ENCODE measurements at regions not wholly inside any gene's neighbourhood (a gene's known extent, or its start where the extent isn't known, plus 50 kb on each side); places are given as distances from the start of the nearest gene placed in this dataset.

- 100% methylated on average over 1 of the region's 2 CpGs for WGBS (ENCODE audit: insufficient coverage)
- POLR2A ChIA-PET: no interaction called here
- CTCF ChIA-PET: no interaction called here
Measured at GRCh38 chr2:156175946-156176345, 156.6 kb downstream of the NR4A2 start.

GRCh38 chr2:156170929-156171328, 161.6 kb downstream of the NR4A2 start:
- no peak for DNase-seq
- Histone ChIP-seq H3K27me3 (replicated peaks in 2 of 5; ENCODE audit: control insufficient read depth in 4 of 5, insufficient read depth in 5 of 5, low read length in 4 of 5) (peaks cover 0 to 4% (median 0%) of the 10 kb centered on the region in 5 experiments), H3K27ac (ENCODE audit: insufficient read depth in 1 of 2, low read depth in 1 of 2, low read length in 2 of 2, poor library complexity in 1 of 2, severe bottlenecking in 2 of 2) (no peak overlapping the region), H3K36me3 (ENCODE audit: control insufficient read depth in 4 of 4, insufficient read depth in 4 of 4, low read length in 3 of 4) (no peaks in the 10 kb centered on the region), H3K4me3 (ENCODE audit: control insufficient read depth in 1 of 7, extremely low read depth in 1 of 7, insufficient read depth in 4 of 7, low read depth in 2 of 7, low read length in 6 of 7) (no peak overlapping the region), H3K9me3 (ENCODE audit: control extremely low read depth in 1 of 5, control insufficient read depth in 4 of 5, insufficient read depth in 2 of 5, low read depth in 1 of 5, low read length in 4 of 5) (peaks cover 0 to 5% (median 0%) of the 10 kb centered on the region in 5 experiments), H3K4me1 (ENCODE audit: control extremely low read depth in 1 of 4, control insufficient read depth in 4 of 4, insufficient read depth in 4 of 4, low read length in 3 of 4) (no peaks in the 10 kb centered on the region)
- ChIA-PET CTCF (no interaction called here), POLR2A (no interaction called here)
- WGBS (ENCODE audit: insufficient coverage): 89% methylated on average over 1 of the region's 2 CpGs

More at GRCh38 chr2:156175946-156176345, 156.6 kb downstream of the NR4A2 start:
- DNase-seq: no peak
- peaks cover 0 to 2% (median 0%) of the 10 kb centered on the region in 5 experiments for H3K9me3 ChIP-seq (ENCODE audit: control extremely low read depth in 1 of 5, control insufficient read depth in 4 of 5, insufficient read depth in 2 of 5, low read depth in 1 of 5, low read length in 4 of 5)
- peaks cover 0 to 4% (median 0%) of the 10 kb centered on the region in 5 experiments for H3K27me3 ChIP-seq (replicated peaks in 2 of 5; ENCODE audit: control insufficient read depth in 4 of 5, insufficient read depth in 5 of 5, low read length in 4 of 5)
- no peaks in the 10 kb centered on the region for H3K36me3 ChIP-seq (ENCODE audit: control insufficient read depth in 4 of 4, insufficient read depth in 4 of 4, low read length in 3 of 4)
- H3K4me3 ChIP-seq (ENCODE audit: control insufficient read depth in 1 of 7, extremely low read depth in 1 of 7, insufficient read depth in 4 of 7, low read depth in 2 of 7, low read length in 6 of 7): no peak overlapping the region
- no peaks in the 10 kb centered on the region for H3K4me1 ChIP-seq (ENCODE audit: control extremely low read depth in 1 of 4, control insufficient read depth in 4 of 4, insufficient read depth in 4 of 4, low read length in 3 of 4)
- H3K27ac ChIP-seq (ENCODE audit: insufficient read depth in 1 of 2, low read depth in 1 of 2, low read length in 2 of 2, poor library complexity in 1 of 2, severe bottlenecking in 2 of 2): no peak overlapping the region

- Histone ChIP-seq H3K36me3 (ENCODE audit: control insufficient read depth in 4 of 4, insufficient read depth in 4 of 4, low read length in 3 of 4) (no peaks in the 10 kb centered on the region), H3K4me3 (ENCODE audit: control insufficient read depth in 1 of 7, extremely low read depth in 1 of 7, insufficient read depth in 4 of 7, low read depth in 2 of 7, low read length in 6 of 7) (no peak overlapping the region), H3K9me3 (ENCODE audit: control extremely low read depth in 1 of 5, control insufficient read depth in 4 of 5, insufficient read depth in 2 of 5, low read depth in 1 of 5, low read length in 4 of 5) (peaks cover 0 to 4% (median 0%) of the 10 kb centered on the region in 5 experiments), H3K27me3 (replicated peaks in 2 of 5; ENCODE audit: control insufficient read depth in 4 of 5, insufficient read depth in 5 of 5, low read length in 4 of 5) (no peaks in the 10 kb centered on the region), H3K27ac (ENCODE audit: insufficient read depth in 1 of 2, low read depth in 1 of 2, low read length in 2 of 2, poor library complexity in 1 of 2, severe bottlenecking in 2 of 2) (no peak overlapping the region), H3K4me1 (ENCODE audit: control extremely low read depth in 1 of 4, control insufficient read depth in 4 of 4, insufficient read depth in 4 of 4, low read length in 3 of 4) (no peaks in the 10 kb centered on the region)
- ChIA-PET CTCF (no interaction called here), POLR2A (no interaction called here)
- DNase-seq: no peak
- 100% methylated on average over 2 of the region's 2 CpGs for WGBS (ENCODE audit: insufficient coverage)
Measured at GRCh38 chr2:156165742-156166141, 166.8 kb downstream of the NR4A2 start.

GRCh38 chr2:156164091-156164720, 168.3 kb downstream of the NR4A2 start:
- H3K36me3 ChIP-seq (ENCODE audit: control insufficient read depth in 4 of 4, insufficient read depth in 4 of 4, low read length in 3 of 4): no peaks in the 10 kb centered on the region
- DNase-seq: no peak
- no peaks in the 10 kb centered on the region for H3K27me3 ChIP-seq (replicated peaks in 2 of 5; ENCODE audit: control insufficient read depth in 4 of 5, insufficient read depth in 5 of 5, low read length in 4 of 5)
- ChIA-PET CTCF (no interaction called here), POLR2A (no interaction called here)
- H3K27ac ChIP-seq (ENCODE audit: insufficient read depth in 1 of 2, low read depth in 1 of 2, low read length in 2 of 2, poor library complexity in 1 of 2, severe bottlenecking in 2 of 2): no peak overlapping the region
- H3K4me1 ChIP-seq (ENCODE audit: control extremely low read depth in 1 of 4, control insufficient read depth in 4 of 4, insufficient read depth in 4 of 4, low read length in 3 of 4): no peaks in the 10 kb centered on the region
- no peak overlapping the region for H3K4me3 ChIP-seq (ENCODE audit: control insufficient read depth in 1 of 7, extremely low read depth in 1 of 7, insufficient read depth in 4 of 7, low read depth in 2 of 7, low read length in 6 of 7)
- H3K9me3 ChIP-seq (ENCODE audit: control extremely low read depth in 1 of 5, control insufficient read depth in 4 of 5, insufficient read depth in 2 of 5, low read depth in 1 of 5, low read length in 4 of 5): no peaks in the 10 kb centered on the region
- WGBS (ENCODE audit: insufficient coverage): 100% methylated on average over 5 of the region's 7 CpGs

- WGBS (ENCODE audit: insufficient coverage): 95% methylated on average over 2 of the region's 2 CpGs
- CTCF ChIA-PET: interaction anchor here (1.1 kb wide), 1 partner anchor 86 kb away, joined by 3 read pairs; no protein-coding TSS in a partner anchor
Measured at GRCh38 chr2:156158808-156159207, 173.7 kb downstream of the NR4A2 start.

GRCh38 chr2:156157670-156158069, 174.9 kb downstream of the NR4A2 start:
- ChIA-PET CTCF (no interaction called here), POLR2A (no interaction called here)

More at GRCh38 chr2:156158808-156159207, 173.7 kb downstream of the NR4A2 start:
- Histone ChIP-seq H3K4me1 (ENCODE audit: control extremely low read depth in 1 of 4, control insufficient read depth in 4 of 4, insufficient read depth in 4 of 4, low read length in 3 of 4) (no peaks in the 10 kb centered on the region), H3K27ac (ENCODE audit: insufficient read depth in 1 of 2, low read depth in 1 of 2, low read length in 2 of 2, poor library complexity in 1 of 2, severe bottlenecking in 2 of 2) (no peak overlapping the region), H3K9me3 (ENCODE audit: control extremely low read depth in 1 of 5, control insufficient read depth in 4 of 5, insufficient read depth in 2 of 5, low read depth in 1 of 5, low read length in 4 of 5) (no peaks in the 10 kb centered on the region), H3K36me3 (ENCODE audit: control insufficient read depth in 4 of 4, insufficient read depth in 4 of 4, low read length in 3 of 4) (no peaks in the 10 kb centered on the region), H3K4me3 (ENCODE audit: control insufficient read depth in 1 of 7, extremely low read depth in 1 of 7, insufficient read depth in 4 of 7, low read depth in 2 of 7, low read length in 6 of 7) (no peak overlapping the region), H3K27me3 (replicated peaks in 2 of 5; ENCODE audit: control insufficient read depth in 4 of 5, insufficient read depth in 5 of 5, low read length in 4 of 5) (no peaks in the 10 kb centered on the region)
- POLR2A ChIA-PET: no interaction called here
- DNase-seq: no peak

GRCh38 chr2:156156580-156156979, 175.9 kb downstream of the NR4A2 start:
- ChIA-PET CTCF (interaction anchor here (0.8 kb wide), 1 partner anchor 12 kb away, joined by 3 read pairs; no protein-coding TSS in a partner anchor), POLR2A (no interaction called here)
- H3K36me3 ChIP-seq (ENCODE audit: control insufficient read depth in 4 of 4, insufficient read depth in 4 of 4, low read length in 3 of 4): no peaks in the 10 kb centered on the region

More at GRCh38 chr2:156157670-156158069, 174.9 kb downstream of the NR4A2 start:
- no CpG with 5 or more reads among the region's 1 CpG for WGBS (ENCODE audit: insufficient coverage)
- Histone ChIP-seq H3K27ac (ENCODE audit: insufficient read depth in 1 of 2, low read depth in 1 of 2, low read length in 2 of 2, poor library complexity in 1 of 2, severe bottlenecking in 2 of 2) (no peak overlapping the region), H3K36me3 (ENCODE audit: control insufficient read depth in 4 of 4, insufficient read depth in 4 of 4, low read length in 3 of 4) (no peaks in the 10 kb centered on the region), H3K4me1 (ENCODE audit: control extremely low read depth in 1 of 4, control insufficient read depth in 4 of 4, insufficient read depth in 4 of 4, low read length in 3 of 4) (no peaks in the 10 kb centered on the region), H3K4me3 (ENCODE audit: control insufficient read depth in 1 of 7, extremely low read depth in 1 of 7, insufficient read depth in 4 of 7, low read depth in 2 of 7, low read length in 6 of 7) (no peak overlapping the region), H3K9me3 (ENCODE audit: control extremely low read depth in 1 of 5, control insufficient read depth in 4 of 5, insufficient read depth in 2 of 5, low read depth in 1 of 5, low read length in 4 of 5) (no peaks in the 10 kb centered on the region), H3K27me3 (replicated peaks in 2 of 5; ENCODE audit: control insufficient read depth in 4 of 5, insufficient read depth in 5 of 5, low read length in 4 of 5) (no peaks in the 10 kb centered on the region)
- DNase-seq: peak in 2 of 3 donors; percentile 19 to 43

More at GRCh38 chr2:156156580-156156979, 175.9 kb downstream of the NR4A2 start:
- WGBS (ENCODE audit: insufficient coverage): no CpG with 5 or more reads among the region's 2 CpGs
- no peak for DNase-seq
- Histone ChIP-seq H3K27ac (ENCODE audit: insufficient read depth in 1 of 2, low read depth in 1 of 2, low read length in 2 of 2, poor library complexity in 1 of 2, severe bottlenecking in 2 of 2) (no peak overlapping the region), H3K27me3 (replicated peaks in 2 of 5; ENCODE audit: control insufficient read depth in 4 of 5, insufficient read depth in 5 of 5, low read length in 4 of 5) (no peaks in the 10 kb centered on the region), H3K4me1 (ENCODE audit: control extremely low read depth in 1 of 4, control insufficient read depth in 4 of 4, insufficient read depth in 4 of 4, low read length in 3 of 4) (no peaks in the 10 kb centered on the region), H3K4me3 (ENCODE audit: control insufficient read depth in 1 of 7, extremely low read depth in 1 of 7, insufficient read depth in 4 of 7, low read depth in 2 of 7, low read length in 6 of 7) (no peak overlapping the region), H3K9me3 (ENCODE audit: control extremely low read depth in 1 of 5, control insufficient read depth in 4 of 5, insufficient read depth in 2 of 5, low read depth in 1 of 5, low read length in 4 of 5) (no peaks in the 10 kb centered on the region)
